HG03103 (cell line): ENCODE measurements at regions not wholly inside any gene's neighbourhood (a gene's known extent, or its start where the extent isn't known, plus 50 kb on each side); places are given as distances from the start of the nearest gene placed in this dataset.
"Not testable (repeated sequence)": the region's sequence is repeated elsewhere in the genome, so short reads cannot be mapped to it uniquely, and the experiment has no call there.

Experiments used
- ATAC-seq: cut with Tn5 transposase; IDR thresholded peaks from one replicate; pipeline ENCODE4 v1.9.1; 2021; ENCODE audit warnings: low read depth; ENCODE audit not compliant: unreplicated experiment

- ATAC-seq, result no peak
Observed at GRCh38 chr1:217052626-217053025, 329.4 kb upstream of the ESRRG start.

GRCh38 chr1:217052196-217052595, 329.0 kb upstream of the ESRRG start:
- ATAC-seq, result no peak

GRCh38 chr1:217049721-217050120, 326.5 kb upstream of the ESRRG start:
- no peak for ATAC-seq

- no peak for ATAC-seq
Observed at GRCh38 chr1:217049081-217049480, 325.9 kb upstream of the ESRRG start.

GRCh38 chr1:217048104-217048707, 325.0 kb upstream of the ESRRG start:
- peak; percentile 83 for ATAC-seq

- no peak for ATAC-seq
Observed at GRCh38 chr1:217040711-217041455, 317.7 kb upstream of the ESRRG start.

- no peak for ATAC-seq
Observed at GRCh38 chr1:217039926-217040325, 316.7 kb upstream of the ESRRG start.

GRCh38 chr1:217039139-217039538, 315.9 kb upstream of the ESRRG start:
- not testable (repeated sequence) for ATAC-seq

- ATAC-seq, result no peak
Observed at GRCh38 chr1:217036757-217037156, 313.5 kb upstream of the ESRRG start.

GRCh38 chr1:217032715-217033367, 309.6 kb upstream of the ESRRG start:
- no peak for ATAC-seq

- no peak for ATAC-seq
Observed at GRCh38 chr1:217029281-217030157, 306.3 kb upstream of the ESRRG start.

- ATAC-seq, result peak; percentile 97
Observed at GRCh38 chr1:217027403-217028080, 304.3 kb upstream of the ESRRG start.

- ATAC-seq, result no peak
Observed at GRCh38 chr1:217026531-217026930, 303.3 kb upstream of the ESRRG start.

- no peak for ATAC-seq
Observed at GRCh38 chr1:217025381-217025780, 302.2 kb upstream of the ESRRG start.

GRCh38 chr1:217024911-217025310, 301.7 kb upstream of the ESRRG start:
- ATAC-seq, result no peak

GRCh38 chr1:217021956-217022355, 298.7 kb upstream of the ESRRG start:
- ATAC-seq, result no peak

GRCh38 chr1:217021400-217021799, 298.2 kb upstream of the ESRRG start:
- no peak for ATAC-seq

- no peak for ATAC-seq
Observed at GRCh38 chr1:217019475-217019874, 296.2 kb upstream of the ESRRG start.

GRCh38 chr1:217018648-217019047, 295.4 kb upstream of the ESRRG start:
- ATAC-seq, result no peak

- no peak for ATAC-seq
Observed at GRCh38 chr1:217017165-217017564, 293.9 kb upstream of the ESRRG start.
